ENCODE measurements at regions not wholly inside any gene's neighbourhood (a gene's known extent, or its start where the extent isn't known, plus 50 kb on each side); places are given as distances from the start of the nearest gene placed in this dataset.
A peak's percentile ranks its signal among the peaks of the same experiment; 100 is the strongest.

GRCh38 chr4:67204441-67204840 lies 340.9 kb downstream of the CENPC start:
- no peak for DNase-seq (ENCODE audit: low read depth, low spot score)
- H3K9me3 Mint-ChIP-seq, result no peaks in the 10 kb centered on the region
- no peaks in the 10 kb centered on the region for H3K27me3 Mint-ChIP-seq (ENCODE audit: low read depth)
- no peaks in the 10 kb centered on the region for H3K36me3 Mint-ChIP-seq (ENCODE audit: low read depth)
- H3K4me1 Mint-ChIP-seq, result no peaks in the 10 kb centered on the region
- no peak overlapping the region for H3K4me3 Mint-ChIP-seq
- no peak for TF ChIP-seq CTCF (conservative IDR thresholded peaks at IDR 0.05)
- no peak overlapping the region for H3K27ac Mint-ChIP-seq (ENCODE audit: unreplicated experiment)

GRCh38 chr4:67201334-67201733 lies 344.0 kb downstream of the CENPC start:
- Mint-ChIP-seq H3K4me3 (no peak overlapping the region), H3K9me3 (no peaks in the 10 kb centered on the region), H3K36me3 (ENCODE audit: low read depth) (no peaks in the 10 kb centered on the region), H3K4me1 (no peaks in the 10 kb centered on the region), H3K27ac (ENCODE audit: unreplicated experiment) (no peak overlapping the region), H3K27me3 (ENCODE audit: low read depth) (no peaks in the 10 kb centered on the region)
- DNase-seq (ENCODE audit: low read depth, low spot score), result no peak
- no peak for TF ChIP-seq CTCF (conservative IDR thresholded peaks at IDR 0.05)

- Mint-ChIP-seq H3K4me3 (no peak overlapping the region), H3K9me3 (no peaks in the 10 kb centered on the region), H3K27ac (ENCODE audit: unreplicated experiment) (no peak overlapping the region), H3K4me1 (no peaks in the 10 kb centered on the region), H3K27me3 (ENCODE audit: low read depth) (no peaks in the 10 kb centered on the region), H3K36me3 (ENCODE audit: low read depth) (no peaks in the 10 kb centered on the region)
- DNase-seq (ENCODE audit: low read depth, low spot score), result no peak
- TF ChIP-seq CTCF (conservative IDR thresholded peaks at IDR 0.05), result peak; percentile 65
These were observed 346.6 kb downstream of the CENPC start for GRCh38 chr4:67198727-67199126.

- Mint-ChIP-seq H3K36me3 (ENCODE audit: low read depth) (no peaks in the 10 kb centered on the region), H3K4me1 (peaks cover 4% of the 10 kb centered on the region), H3K4me3 (no peak overlapping the region), H3K9me3 (peaks cover 3% of the 10 kb centered on the region), H3K27me3 (ENCODE audit: low read depth) (no peaks in the 10 kb centered on the region), H3K27ac (ENCODE audit: unreplicated experiment) (no peak overlapping the region)
- DNase-seq (ENCODE audit: low read depth, low spot score), result no peak
- no peak for TF ChIP-seq CTCF (conservative IDR thresholded peaks at IDR 0.05)
These were observed 377.5 kb downstream of the CENPC start for GRCh38 chr4:67167849-67168248.

GRCh38 chr4:67162690-67163089 lies 382.6 kb downstream of the CENPC start:
- no peak for TF ChIP-seq CTCF (conservative IDR thresholded peaks at IDR 0.05)
- Mint-ChIP-seq H3K9me3 (no peaks in the 10 kb centered on the region), H3K27ac (ENCODE audit: unreplicated experiment) (no peak overlapping the region), H3K4me1 (peaks cover 20% of the 10 kb centered on the region), H3K4me3 (no peak overlapping the region), H3K36me3 (ENCODE audit: low read depth) (no peaks in the 10 kb centered on the region), H3K27me3 (ENCODE audit: low read depth) (no peaks in the 10 kb centered on the region)
- DNase-seq (ENCODE audit: low read depth, low spot score), result no peak

GRCh38 chr4:67161311-67161710 lies 384.0 kb downstream of the CENPC start:
- H3K4me1 Mint-ChIP-seq, result peaks cover 20% of the 10 kb centered on the region
- no peaks in the 10 kb centered on the region for H3K27me3 Mint-ChIP-seq (ENCODE audit: low read depth)
- H3K9me3 Mint-ChIP-seq, result no peaks in the 10 kb centered on the region
- H3K27ac Mint-ChIP-seq (ENCODE audit: unreplicated experiment), result no peak overlapping the region
- TF ChIP-seq CTCF (conservative IDR thresholded peaks at IDR 0.05), result no peak
- DNase-seq (ENCODE audit: low read depth, low spot score), result no peak
- H3K36me3 Mint-ChIP-seq (ENCODE audit: low read depth), result no peaks in the 10 kb centered on the region
- no peak overlapping the region for H3K4me3 Mint-ChIP-seq
